ENCODE measurements at regions not wholly inside any gene's neighbourhood (a gene's known extent, or its start where the extent isn't known, plus 50 kb on each side); places are given as distances from the start of the nearest gene placed in this dataset.
A peak's percentile ranks its signal among the peaks of the same experiment; 100 is the strongest.

DNA sequence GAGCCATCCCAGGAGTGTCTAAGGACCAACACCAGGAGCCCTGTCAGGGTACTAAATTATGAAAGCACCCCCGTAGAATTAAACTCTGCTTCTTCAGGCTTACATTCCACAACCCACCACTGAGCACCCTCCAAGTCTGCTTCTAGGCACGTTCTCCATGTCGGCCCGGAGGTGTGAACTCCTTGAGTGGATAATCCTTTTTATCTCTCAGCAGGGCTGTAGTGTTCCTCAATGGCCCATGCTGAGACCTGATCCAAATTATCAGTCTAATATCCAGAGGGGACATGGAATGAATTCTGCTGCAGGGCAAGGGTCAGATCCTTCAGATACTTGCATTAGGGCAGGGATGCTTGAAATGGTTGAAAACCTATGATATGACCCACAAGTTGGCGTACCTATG lies 55.9 kb upstream of the TARP start:
- Histone ChIP-seq H3K18ac (ENCODE audit: insufficient read length, low read depth, low read length) (no peak overlapping the region), H2AFZ (ENCODE audit: low read length) (no peak overlapping the region), H3K27ac (ENCODE audit: insufficient read length, low read depth, low read length) (no peak overlapping the region), H3K23ac (ENCODE audit: insufficient read length, low read depth, low read length) (no peak overlapping the region), H4K91ac (ENCODE audit: insufficient read length, low read depth, low read length) (no peak overlapping the region), H2BK12ac (ENCODE audit: insufficient read length, low read depth, low read length) (no peak overlapping the region), H2BK15ac (ENCODE audit: low read depth, low read length) (no peak overlapping the region), H4K20me1 (ENCODE audit: control insufficient read depth, insufficient read depth, insufficient read length) (no peaks in the 10 kb centered on the region), H2AK5ac (ENCODE audit: insufficient read length, low read length) (no peak overlapping the region), H3K4ac (ENCODE audit: low read depth, low read length) (no peak overlapping the region), H3K4me2 (ENCODE audit: insufficient read depth, insufficient read length, low read length) (no peak overlapping the region), H4K8ac (replicated peaks; ENCODE audit: insufficient read length, low read depth, low read length) (no peak overlapping the region), H3K79me2 (ENCODE audit: insufficient read depth, low read length) (no peaks in the 10 kb centered on the region), H3K4me1 (ENCODE audit: insufficient read depth, low read length) (peaks cover 7% of the 10 kb centered on the region; the same call in 1 of the 2 replicates), H3K9me3 (ENCODE audit: control insufficient read depth, low read depth, low read length) (no peaks in the 10 kb centered on the region), H2BK5ac (ENCODE audit: insufficient read length, low read length) (no peak overlapping the region), H3K56ac (ENCODE audit: insufficient read length, low read depth, low read length) (no peak overlapping the region), H2BK20ac (ENCODE audit: low read depth, low read length, poor library complexity, severe bottlenecking) (no peak overlapping the region), H2BK120ac (ENCODE audit: low read depth, low read length, poor library complexity, severe bottlenecking) (no peak overlapping the region), H3K14ac (ENCODE audit: insufficient read depth, low read length) (no peak overlapping the region), H3K23me2 (ENCODE audit: insufficient read length, low read depth, low read length, poor library complexity, severe bottlenecking) (no peaks in the 10 kb centered on the region), H3K79me1 (ENCODE audit: insufficient read depth, low read depth, low read length, poor library complexity, severe bottlenecking) (no peaks in the 10 kb centered on the region), H3K27me3 (ENCODE audit: insufficient read depth, low read length) (no peaks in the 10 kb centered on the region), H3T11ph (ENCODE audit: low read length) (no peak overlapping the region), H4K5ac (ENCODE audit: insufficient read length, low read depth, low read length) (no peak overlapping the region), H3K9ac (ENCODE audit: extremely low read depth, insufficient read length, low read length) (no peak overlapping the region)
- H3K36me3 Mint-ChIP-seq (ENCODE audit: insufficient read depth in 1 of 3, low read depth in 3 of 3): peaks cover 0 to 2% (median 0%) of the 10 kb centered on the region in 3 experiments; a peak in 1 of 7 replicates
- no CpG with 5 or more reads among the region's 5 CpGs for whole genome bisulfite sequencing (ENCODE audit: extremely low coverage, insufficient read length, low lambda C conversion rate)
- DNase-seq: no peak
- no peaks in the 10 kb centered on the region; a peak in 1 of 5 replicates for H3K9me3 Mint-ChIP-seq
- peak overlapping the region in 1 of 3 experiments; percentile 82; a peak in 1 of 7 replicates for H3K27ac Mint-ChIP-seq
- H3K27me3 Mint-ChIP-seq (ENCODE audit: low read depth): peaks cover 2% of the 10 kb centered on the region; the same call in 1 of the 2 replicates
- TF ChIP-seq, protein P1, sequence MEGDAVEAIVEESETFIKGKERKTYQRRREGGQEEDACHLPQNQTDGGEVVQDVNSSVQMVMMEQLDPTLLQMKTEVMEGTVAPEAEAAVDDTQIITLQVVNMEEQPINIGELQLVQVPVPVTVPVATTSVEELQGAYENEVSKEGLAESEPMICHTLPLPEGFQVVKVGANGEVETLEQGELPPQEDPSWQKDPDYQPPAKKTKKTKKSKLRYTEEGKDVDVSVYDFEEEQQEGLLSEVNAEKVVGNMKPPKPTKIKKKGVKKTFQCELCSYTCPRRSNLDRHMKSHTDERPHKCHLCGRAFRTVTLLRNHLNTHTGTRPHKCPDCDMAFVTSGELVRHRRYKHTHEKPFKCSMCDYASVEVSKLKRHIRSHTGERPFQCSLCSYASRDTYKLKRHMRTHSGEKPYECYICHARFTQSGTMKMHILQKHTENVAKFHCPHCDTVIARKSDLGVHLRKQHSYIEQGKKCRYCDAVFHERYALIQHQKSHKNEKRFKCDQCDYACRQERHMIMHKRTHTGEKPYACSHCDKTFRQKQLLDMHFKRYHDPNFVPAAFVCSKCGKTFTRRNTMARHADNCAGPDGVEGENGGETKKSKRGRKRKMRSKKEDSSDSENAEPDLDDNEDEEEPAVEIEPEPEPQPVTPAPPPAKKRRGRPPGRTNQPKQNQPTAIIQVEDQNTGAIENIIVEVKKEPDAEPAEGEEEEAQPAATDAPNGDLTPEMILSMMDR (conservative IDR thresholded peaks at IDR 0.05): no peak
- H3K4me3 Mint-ChIP-seq: no peak overlapping the region
- H3K4me1 Mint-ChIP-seq: peaks cover 34 to 37% of the 10 kb centered on the region in 2 experiments

All from H9 (cell line).